Mesothelial cell of epicardium (in vitro differentiated cells): ENCODE measurements at regions not wholly inside any gene's neighbourhood (a gene's known extent, or its start where the extent isn't known, plus 50 kb on each side); places are given as distances from the start of the nearest gene placed in this dataset.

Experiments
- DNase-seq, 2 experiments: peaks; one replicate each; pipeline ENCODE4 v3.0.0; 2021; ENCODE audit warnings: low spot score in 2 of 2; ENCODE audit not compliant: unreplicated experiment in 2 of 2
- H3K27ac Mint-ChIP-seq: 2 replicates; pipeline ENCODE4 v1.8.0; 2021; ENCODE audit warnings: mixed read lengths
- H3K27me3 Mint-ChIP-seq: 2 replicates; pipeline ENCODE4 v1.8.0; 2021; ENCODE audit warnings: low read depth, mixed read lengths
- H3K36me3 Mint-ChIP-seq: 2 replicates; pipeline ENCODE4 v1.8.0; 2021; ENCODE audit warnings: mixed read lengths
- H3K4me1 Mint-ChIP-seq: 2 replicates; pipeline ENCODE4 v1.8.0; 2021; ENCODE audit warnings: mixed read lengths
- H3K4me3 Mint-ChIP-seq: 2 replicates; pipeline ENCODE4 v1.8.0; 2021; ENCODE audit warnings: mild to moderate bottlenecking, moderate library complexity, mixed read lengths
- H3K9me3 Mint-ChIP-seq: 2 replicates; pipeline ENCODE4 v1.8.0; 2021; ENCODE audit warnings: mixed read lengths
- TF ChIP-seq, protein P1 (sequence below): fragments of 200-600 bp; sonication (generic); IDR thresholded peaks from one replicate; pipeline ENCODE4 v1.5.0; 2021; ENCODE audit warnings: antibody characterized with exemption; ENCODE audit not compliant: unreplicated experiment

GRCh38 chr10:8182806-8183205, 128.3 kb downstream of the GATA3 start:
- peaks cover 7% of the 10 kb centered on the region for H3K4me1 Mint-ChIP-seq
- no peaks in the 10 kb centered on the region for H3K9me3 Mint-ChIP-seq
- no peak overlapping the region for H3K4me3 Mint-ChIP-seq
- TF ChIP-seq, protein P1, sequence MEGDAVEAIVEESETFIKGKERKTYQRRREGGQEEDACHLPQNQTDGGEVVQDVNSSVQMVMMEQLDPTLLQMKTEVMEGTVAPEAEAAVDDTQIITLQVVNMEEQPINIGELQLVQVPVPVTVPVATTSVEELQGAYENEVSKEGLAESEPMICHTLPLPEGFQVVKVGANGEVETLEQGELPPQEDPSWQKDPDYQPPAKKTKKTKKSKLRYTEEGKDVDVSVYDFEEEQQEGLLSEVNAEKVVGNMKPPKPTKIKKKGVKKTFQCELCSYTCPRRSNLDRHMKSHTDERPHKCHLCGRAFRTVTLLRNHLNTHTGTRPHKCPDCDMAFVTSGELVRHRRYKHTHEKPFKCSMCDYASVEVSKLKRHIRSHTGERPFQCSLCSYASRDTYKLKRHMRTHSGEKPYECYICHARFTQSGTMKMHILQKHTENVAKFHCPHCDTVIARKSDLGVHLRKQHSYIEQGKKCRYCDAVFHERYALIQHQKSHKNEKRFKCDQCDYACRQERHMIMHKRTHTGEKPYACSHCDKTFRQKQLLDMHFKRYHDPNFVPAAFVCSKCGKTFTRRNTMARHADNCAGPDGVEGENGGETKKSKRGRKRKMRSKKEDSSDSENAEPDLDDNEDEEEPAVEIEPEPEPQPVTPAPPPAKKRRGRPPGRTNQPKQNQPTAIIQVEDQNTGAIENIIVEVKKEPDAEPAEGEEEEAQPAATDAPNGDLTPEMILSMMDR, result no peak
- H3K36me3 Mint-ChIP-seq, result no peaks in the 10 kb centered on the region
- no peaks in the 10 kb centered on the region for H3K27me3 Mint-ChIP-seq
- no peak for DNase-seq
- no peak overlapping the region for H3K27ac Mint-ChIP-seq

DNA sequence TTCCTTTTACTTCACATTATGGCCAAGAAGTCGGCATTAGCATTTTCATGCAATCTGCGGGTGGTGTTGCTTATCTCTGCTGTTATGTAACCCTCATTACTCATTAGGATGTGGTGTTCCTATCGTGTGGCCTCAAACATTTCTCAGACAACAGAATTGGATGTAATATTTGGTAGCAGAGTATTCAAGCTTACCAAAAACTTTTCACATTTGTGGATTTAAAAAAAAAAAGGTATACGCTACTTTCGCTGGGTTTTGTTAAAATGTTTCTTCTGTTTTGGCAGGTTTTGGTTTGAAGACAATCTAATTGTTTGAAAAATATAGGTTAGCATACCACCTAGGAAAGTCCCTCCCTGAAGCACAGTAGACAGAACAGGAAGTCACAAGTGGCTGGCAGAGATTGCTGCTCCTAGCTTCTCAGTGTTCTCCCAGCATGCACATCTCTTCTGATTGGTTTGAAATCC, 128.8 kb downstream of the GATA3 start:
- TF ChIP-seq, protein P1, result no peak
- no peak for DNase-seq
- no peaks in the 10 kb centered on the region for H3K27me3 Mint-ChIP-seq
- no peaks in the 10 kb centered on the region for H3K9me3 Mint-ChIP-seq
- H3K4me1 Mint-ChIP-seq, result peaks cover 7% of the 10 kb centered on the region
- no peaks in the 10 kb centered on the region for H3K36me3 Mint-ChIP-seq
- no peak overlapping the region for H3K4me3 Mint-ChIP-seq
- H3K27ac Mint-ChIP-seq, result no peak overlapping the region

- TF ChIP-seq, protein P1, result no peak
- H3K4me1 Mint-ChIP-seq, result peaks cover 7% of the 10 kb centered on the region
- H3K36me3 Mint-ChIP-seq, result no peaks in the 10 kb centered on the region
- peaks cover 3% of the 10 kb centered on the region for H3K27me3 Mint-ChIP-seq
- H3K27ac Mint-ChIP-seq, result no peak overlapping the region
- no peaks in the 10 kb centered on the region for H3K9me3 Mint-ChIP-seq
- no peak for DNase-seq
- H3K4me3 Mint-ChIP-seq, result no peak overlapping the region
Measured at GRCh38 chr10:8187171-8187666, 132.7 kb downstream of the GATA3 start.

GRCh38 chr10:8189458-8189857, 135.0 kb downstream of the GATA3 start:
- no peaks in the 10 kb centered on the region for H3K9me3 Mint-ChIP-seq
- TF ChIP-seq, protein P1, result no peak
- H3K27ac Mint-ChIP-seq, result no peak overlapping the region
- peaks cover 13% of the 10 kb centered on the region for H3K4me1 Mint-ChIP-seq
- no peak overlapping the region for H3K4me3 Mint-ChIP-seq
- H3K36me3 Mint-ChIP-seq, result no peaks in the 10 kb centered on the region
- no peak for DNase-seq
- H3K27me3 Mint-ChIP-seq, result peaks cover 3% of the 10 kb centered on the region

- Mint-ChIP-seq H3K4me3 (no peak overlapping the region), H3K27ac (no peak overlapping the region), H3K36me3 (no peaks in the 10 kb centered on the region), H3K9me3 (no peaks in the 10 kb centered on the region), H3K4me1 (peaks cover 8% of the 10 kb centered on the region), H3K27me3 (peaks cover 3% of the 10 kb centered on the region)
- no peak for DNase-seq
- TF ChIP-seq, protein P1, result no peak
Measured at GRCh38 chr10:8192301-8192700, 137.8 kb downstream of the GATA3 start.

DNA sequence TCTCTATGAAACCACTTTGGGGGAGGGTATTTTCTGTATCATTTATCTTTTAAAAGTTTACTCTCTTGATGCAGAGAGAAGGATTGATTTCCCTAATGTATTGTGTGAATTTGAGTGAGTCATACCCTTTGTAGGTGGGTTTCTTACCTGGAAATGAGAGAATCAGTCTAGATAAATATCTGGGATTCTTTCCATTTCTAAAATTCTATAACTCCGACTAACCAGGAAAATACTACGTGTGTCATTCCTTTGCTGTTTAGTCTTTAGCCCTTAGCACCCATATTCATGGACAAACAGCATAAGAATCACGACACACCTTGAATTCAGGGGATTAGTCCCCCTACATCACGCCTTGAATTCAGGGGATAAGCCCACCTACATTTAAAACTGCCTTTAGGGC, 139.1 kb downstream of the GATA3 start:
- TF ChIP-seq, protein P1, result no peak
- peak overlapping the region; percentile 69 for H3K27ac Mint-ChIP-seq
- no peaks in the 10 kb centered on the region for H3K36me3 Mint-ChIP-seq
- H3K4me1 Mint-ChIP-seq, result peaks cover 6% of the 10 kb centered on the region
- H3K4me3 Mint-ChIP-seq, result no peak overlapping the region
- DNase-seq, result no peak
- H3K27me3 Mint-ChIP-seq, result peaks cover 3% of the 10 kb centered on the region
- no peaks in the 10 kb centered on the region for H3K9me3 Mint-ChIP-seq
